Keratinocyte (primary cell): ENCODE measurements at regions not wholly inside any gene's neighbourhood (a gene's known extent, or its start where the extent isn't known, plus 50 kb on each side); places are given as distances from the start of the nearest gene placed in this dataset.

Source experiments
- CTCF ChIP-seq, 3 experiments: IDR thresholded peaks in 1 of 3; conservative IDR thresholded peaks in 1 of 3; optimal IDR thresholded peaks in 1 of 3; 2 replicates in 2 of 3; 3 replicates in 1 of 3; pipeline versions ENCODE3 to v1.5.1; 2011; ENCODE audit warnings: low read length in 3 of 3, mild to moderate bottlenecking in 3 of 3, moderate library complexity in 2 of 3, control low read depth in 1 of 3, inconsistent platforms in 1 of 3; ENCODE audit not compliant: insufficient read depth in 2 of 3; ENCODE audit errors: extremely low read depth in 1 of 3
- EZH2 ChIP-seq: IDR thresholded peaks from one replicate; pipeline ENCODE4 v1.6.1; 2012; ENCODE audit warnings: inconsistent platforms, mild to moderate bottlenecking, low read length, moderate library complexity

- no peak for TF ChIP-seq CTCF (optimal IDR thresholded peaks at IDR 0.05 in 1 of 3, IDR thresholded peaks at IDR 0.05 in 1 of 3, conservative IDR thresholded peaks at IDR 0.05 in 1 of 3; ENCODE audit: extremely low read depth in 1 of 3, insufficient read depth in 2 of 3, low read length in 3 of 3)
- TF ChIP-seq EZH2, result no peak
Measured at GRCh38 chr12:41993283-41993682, 151.4 kb downstream of the GXYLT1 start.
